GM18498 (cell line): ENCODE measurements at regions not wholly inside any gene's neighbourhood (a gene's known extent, or its start where the extent isn't known, plus 50 kb on each side); places are given as distances from the start of the nearest gene placed in this dataset.

Source experiments
- ATAC-seq: cut with Tn5 transposase; IDR thresholded peaks from one replicate; pipeline ENCODE4 v1.9.1; 2021; ENCODE audit warnings: mild to moderate bottlenecking, moderate library complexity; ENCODE audit not compliant: unreplicated experiment

DNA sequence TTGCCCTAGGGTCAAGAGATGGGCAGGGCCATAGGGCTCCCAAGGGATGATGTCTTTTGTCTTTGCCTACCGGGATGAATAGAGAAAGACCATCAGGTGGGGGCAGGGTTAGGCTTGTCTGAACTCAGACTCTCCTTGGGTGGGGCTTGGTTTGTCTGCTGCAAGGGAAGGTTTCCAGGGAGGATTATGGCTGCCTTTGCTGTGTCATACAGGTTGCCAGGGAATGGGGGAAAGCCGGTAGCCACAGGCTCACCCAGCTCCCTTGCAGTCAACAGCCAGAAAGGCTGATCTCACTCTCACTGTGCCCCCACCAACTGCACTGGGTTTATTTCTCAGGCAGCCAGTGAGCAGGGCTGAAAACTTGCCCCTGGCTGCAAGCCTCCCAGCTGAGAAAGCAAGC is 253.2 kb downstream of the POLR1F start:
- no peak for ATAC-seq

DNA sequence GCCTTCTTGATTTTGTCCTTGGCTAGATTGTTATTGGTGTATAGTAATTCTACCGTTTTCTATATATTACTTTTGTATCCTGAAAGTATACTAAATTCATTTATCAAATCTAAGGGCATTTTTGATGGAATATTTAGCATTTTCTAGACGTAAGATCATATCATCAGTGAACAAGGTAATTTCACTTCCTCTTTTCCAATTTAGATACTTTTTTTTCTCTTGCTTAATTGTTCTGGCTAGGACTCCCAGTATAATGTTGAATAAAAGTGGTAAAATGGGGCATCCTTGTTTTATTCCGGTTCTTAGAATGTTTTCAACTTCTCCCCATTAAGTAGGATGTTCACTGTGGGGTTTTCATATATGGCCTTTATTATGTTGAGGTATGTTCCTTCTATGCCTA is 260.7 kb downstream of the POLR1F start:
- no peak for ATAC-seq

DNA sequence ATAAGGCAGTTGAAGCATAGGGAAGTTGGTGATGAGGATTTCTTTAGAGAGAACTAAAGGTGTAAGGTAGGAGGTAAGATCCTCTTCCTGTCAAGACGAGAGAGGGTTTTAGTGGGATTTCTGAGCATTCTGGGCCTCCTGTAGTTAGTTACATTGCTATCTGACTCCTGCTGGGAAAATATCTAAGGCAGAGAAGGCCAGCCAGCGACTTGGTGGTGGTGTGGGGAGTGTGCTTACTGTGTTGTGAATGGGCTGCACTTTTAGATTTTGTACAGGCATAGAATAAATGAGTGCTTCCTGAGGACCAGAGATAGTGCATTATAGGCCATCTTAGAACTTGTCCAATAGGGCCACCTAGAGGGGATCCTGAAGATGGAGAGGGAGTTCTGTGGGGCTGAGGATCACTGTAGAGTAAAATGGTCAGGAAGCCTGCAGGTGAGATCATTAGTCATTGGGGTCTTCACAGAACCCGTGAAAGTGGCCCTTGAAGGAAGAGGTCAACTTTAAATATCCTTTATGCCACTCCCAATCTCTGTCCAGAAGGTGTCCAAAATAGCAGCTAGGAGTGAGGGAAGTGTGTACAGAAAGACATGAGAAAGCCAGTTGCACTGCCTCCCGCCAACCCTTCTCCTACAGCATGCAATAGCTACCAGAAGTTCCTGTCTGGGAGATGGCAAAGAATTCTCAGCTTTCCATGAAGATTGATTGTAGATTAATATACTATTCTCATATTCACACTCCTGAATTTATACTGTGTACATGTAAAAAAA is 266.6 kb downstream of the POLR1F start:
- ATAC-seq, result peak; percentile 54

DNA sequence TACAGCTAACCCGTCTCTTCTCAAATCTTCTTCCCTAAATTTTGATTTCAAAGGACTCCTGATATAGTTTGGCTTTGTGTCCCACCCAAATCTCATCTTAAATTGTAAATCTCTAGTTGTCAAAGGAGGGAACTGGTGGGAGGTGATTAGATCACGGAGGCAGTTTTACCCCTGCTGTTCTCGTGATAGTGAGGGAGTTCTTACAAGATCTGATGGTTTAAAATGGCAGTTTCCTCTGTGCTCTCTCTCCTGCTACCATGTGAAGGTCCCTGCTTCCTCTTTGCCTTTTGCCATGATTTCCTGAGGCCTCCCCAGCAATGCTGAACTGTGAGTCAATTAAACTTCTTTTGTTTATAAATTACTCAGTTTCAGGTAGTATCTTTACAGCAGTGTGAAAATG is 269.3 kb downstream of the POLR1F start:
- no peak for ATAC-seq

DNA sequence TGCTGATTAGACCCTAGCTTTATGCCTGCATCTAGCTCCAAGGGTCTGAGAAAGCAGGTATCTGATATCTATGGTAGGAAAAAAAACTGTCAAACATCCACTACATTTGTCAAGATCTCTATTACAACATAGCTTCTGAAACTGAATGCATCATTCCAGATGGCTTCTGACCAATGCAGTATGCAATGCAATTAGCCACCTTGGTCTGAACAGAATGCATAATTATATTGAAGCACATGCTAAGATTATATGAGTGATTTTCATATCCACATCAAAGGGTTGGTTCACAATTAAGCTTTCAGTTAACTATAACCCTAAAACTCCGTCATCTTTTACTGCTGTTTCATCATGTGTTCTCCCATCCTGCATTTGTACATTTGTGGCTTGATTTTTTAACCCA is 271.4 kb downstream of the POLR1F start:
- no peak for ATAC-seq

DNA sequence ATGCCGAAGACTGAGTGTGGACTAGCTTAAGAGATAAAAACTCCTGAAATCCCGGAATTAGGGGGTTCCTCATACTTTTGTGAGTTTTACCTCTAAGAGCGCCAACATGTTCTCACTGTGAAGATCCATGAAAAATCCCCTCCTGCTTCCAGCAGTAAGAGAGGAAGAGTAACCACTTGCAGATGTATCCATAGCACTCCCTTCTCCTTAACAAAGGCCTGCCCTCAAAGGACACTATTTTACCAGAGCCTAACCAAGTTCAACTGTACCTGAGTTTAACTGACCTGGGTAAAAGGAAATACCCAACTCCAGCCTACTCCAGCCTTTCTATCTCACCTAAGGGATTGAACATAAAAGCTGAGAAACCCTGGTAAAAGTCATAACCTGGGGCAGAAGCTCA is 280.9 kb downstream of the POLR1F start:
- no peak for ATAC-seq

DNA sequence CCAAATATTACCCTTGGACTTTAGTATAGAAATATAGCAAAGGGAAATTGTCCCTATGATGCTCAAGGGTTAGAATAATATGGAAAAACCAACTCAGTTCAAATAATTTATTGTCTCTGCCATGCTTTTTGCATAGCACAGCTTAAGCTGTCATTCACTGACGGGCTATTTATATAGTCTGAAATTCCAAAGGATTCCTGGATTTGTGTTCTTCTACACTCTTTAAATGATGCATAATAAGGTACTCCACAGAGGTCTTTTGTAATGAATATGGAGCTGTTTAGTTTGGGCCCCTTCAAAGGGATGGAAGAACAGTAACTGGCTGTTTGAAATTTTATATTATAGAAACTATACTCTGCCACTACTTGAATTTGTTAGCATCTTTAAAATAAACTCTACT is 276.6 kb upstream of the FERD3L start:
- ATAC-seq, result no peak

DNA sequence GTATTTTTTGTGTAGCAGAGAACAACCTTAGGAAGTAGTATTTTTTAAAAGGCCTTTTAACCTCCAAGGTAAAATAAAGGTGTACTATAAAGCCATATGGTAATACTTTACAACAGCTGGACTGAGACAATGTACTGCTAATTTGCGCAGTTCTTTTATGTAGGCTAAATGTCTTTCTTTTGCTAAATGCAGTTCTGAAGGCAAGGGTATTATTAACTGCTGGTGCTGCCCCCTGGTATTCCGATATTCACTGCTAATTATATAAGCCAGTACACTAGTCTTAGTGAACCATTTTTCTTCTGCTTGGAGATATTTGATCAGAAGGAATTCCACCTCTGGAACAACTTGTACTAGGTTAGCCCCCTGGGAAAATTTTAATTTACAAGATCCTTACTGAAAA is 272.0 kb upstream of the FERD3L start:
- ATAC-seq, result no peak

DNA sequence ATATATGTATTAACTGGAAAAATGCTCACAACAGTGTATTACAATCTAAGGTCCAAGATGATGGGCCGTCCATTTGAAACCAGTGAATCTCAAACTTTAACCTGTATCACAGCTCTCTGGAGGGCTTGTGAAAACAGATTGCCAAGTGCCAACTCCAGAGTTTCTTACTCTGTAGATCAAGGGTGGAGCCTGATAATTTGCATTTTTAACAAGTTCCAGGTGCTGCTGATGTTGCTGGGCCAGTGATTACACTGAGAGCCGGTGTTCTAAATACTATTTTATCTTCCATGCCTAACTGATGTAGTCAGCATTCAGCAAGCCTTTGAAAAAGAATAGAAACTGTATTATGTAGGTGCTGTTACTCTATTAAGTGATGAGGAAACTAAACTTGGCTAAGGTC is 269.9 kb upstream of the FERD3L start:
- no peak for ATAC-seq

DNA sequence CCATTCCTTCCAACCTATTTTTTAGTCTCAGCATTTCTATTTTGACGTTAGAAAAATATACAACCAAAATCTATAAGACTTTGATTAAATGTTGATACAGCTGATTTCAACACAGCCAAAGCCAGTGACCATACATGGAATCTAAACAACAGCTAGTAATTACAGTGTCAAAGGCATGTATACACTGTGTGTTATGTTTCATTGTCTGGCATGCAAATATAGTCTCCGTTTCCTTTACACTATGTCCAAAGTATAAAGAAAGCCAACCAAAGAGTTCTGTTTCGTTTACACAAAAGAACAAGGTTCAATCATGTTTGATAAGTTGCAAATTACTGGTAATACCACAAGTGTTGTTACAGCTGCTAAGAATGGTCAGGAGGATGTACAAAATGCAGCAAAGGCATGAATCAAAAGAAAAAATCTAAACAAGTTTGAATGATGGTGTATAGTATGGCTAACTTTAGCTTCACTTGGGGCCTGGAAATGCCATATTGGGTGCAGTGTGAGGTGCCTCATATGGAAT is 268.3 kb upstream of the FERD3L start:
- ATAC-seq, result no peak

DNA sequence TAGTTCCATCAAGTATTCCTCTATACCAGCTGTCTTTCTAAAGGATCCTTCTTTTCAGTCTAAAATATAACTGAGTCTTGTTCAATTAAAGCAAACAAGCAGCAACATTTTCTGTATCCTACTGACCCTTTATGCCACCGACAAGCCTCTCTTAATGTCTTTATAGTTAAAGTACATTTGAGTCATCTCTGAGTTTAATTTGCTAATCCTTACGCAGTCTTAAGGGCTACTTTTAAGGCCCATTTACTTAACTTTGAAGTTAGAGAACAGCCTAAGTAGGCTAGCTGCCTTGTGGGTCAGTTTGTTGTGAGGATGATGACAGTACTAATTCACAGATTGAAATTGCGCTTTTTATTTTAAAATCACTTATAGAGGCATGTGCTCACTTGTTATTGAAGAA is 265.5 kb upstream of the FERD3L start:
- no peak for ATAC-seq

DNA sequence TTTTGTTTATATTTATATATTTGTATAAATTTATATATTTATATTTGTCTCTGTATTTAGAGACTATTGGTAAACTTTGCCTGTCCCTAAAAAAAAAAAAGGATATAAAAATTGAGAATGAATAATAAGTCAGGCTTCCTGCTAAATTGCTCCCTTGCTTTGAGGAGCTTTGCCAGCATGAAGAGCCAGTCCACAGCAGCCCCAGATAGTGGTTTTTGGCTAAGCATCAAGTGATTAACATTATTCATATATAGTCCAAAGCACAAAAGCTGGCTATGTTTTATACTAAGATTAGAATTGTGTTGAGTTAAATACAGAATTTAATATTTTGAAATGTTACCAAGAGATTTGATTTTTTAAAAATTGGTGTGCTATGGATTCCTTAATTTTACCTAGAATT is 264.9 kb upstream of the FERD3L start:
- ATAC-seq, result no peak

DNA sequence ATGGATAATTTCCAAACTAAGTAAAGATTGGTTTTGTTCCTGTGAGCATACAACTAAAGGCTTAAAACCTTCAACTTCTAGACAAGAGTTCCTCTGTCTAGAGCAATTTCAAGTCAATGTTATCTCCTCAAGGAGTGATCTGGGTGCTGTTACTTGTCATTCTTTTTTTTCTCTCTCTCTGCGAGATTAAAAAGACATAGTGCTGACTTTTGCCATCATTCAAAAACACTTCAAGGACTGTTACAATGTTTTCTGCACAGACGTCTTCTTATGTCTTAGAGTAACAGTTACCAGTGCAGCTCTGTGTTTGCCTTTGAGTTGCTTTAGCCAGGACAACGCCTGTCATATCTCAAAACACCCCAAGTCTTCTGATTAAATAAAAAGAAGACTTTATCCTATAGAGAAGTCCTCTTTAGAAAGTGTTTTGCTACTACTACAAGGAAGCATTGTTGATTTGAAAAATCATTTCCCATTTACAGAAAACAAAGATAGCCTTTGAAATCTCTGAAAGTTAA is 263.5 kb upstream of the FERD3L start:
- ATAC-seq, result no peak

DNA sequence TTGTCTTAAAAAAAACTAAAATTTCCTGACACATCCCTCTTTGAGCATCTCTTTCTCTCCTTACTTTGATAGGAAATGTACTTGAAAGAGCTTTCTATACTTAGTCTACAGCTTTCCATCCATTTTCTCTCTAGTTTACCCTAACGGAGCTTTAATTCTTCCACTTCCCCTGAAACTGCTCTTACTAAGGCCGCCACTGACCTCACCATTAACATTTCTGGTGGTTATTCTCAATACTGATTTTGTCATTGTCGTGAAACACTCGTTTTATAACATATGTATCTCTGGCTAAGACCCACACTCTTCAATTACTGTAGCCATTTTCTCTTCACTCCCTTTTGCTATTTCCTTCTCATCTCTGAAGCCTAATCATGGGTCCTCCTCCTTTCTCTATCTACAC is 262.0 kb upstream of the FERD3L start:
- ATAC-seq, result no peak

DNA sequence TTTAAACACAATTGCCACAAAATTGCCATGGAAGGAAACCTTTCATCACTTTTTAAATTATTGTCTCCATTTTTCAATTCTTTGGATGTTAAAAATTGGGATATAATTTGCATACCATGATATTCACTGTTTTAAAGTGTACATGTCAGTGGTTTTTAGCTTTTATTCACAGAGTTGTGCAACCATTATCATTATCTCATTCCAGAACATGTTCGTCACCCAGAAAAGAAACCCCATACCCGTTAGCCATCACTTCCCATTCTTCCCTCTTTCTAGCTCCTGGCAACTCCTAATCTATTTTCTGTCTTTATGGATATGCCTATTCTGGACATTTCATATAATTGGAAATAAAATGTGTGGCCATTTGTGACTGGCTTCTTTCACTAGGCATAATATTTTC is 260.3 kb upstream of the FERD3L start:
- ATAC-seq, result no peak

DNA sequence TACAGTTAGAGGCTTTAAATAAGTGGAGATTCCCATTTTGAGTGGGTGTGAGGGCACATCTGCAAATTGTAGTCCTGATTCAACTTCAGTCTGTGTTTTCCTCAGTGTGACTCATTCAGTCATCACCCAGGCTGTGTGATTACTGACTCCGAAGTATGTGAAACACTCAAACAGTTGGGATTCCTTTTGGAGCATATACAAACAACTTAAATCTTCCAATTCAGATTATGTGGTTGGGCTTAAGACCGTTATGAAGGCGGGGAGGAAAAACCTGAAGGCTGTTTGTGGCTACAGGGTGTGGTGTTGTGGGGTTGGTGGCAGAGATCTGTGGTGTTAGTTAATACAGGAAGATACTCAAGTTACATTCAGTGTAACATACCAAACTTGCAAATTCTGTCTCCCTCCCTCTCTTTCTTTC is 259.7 kb upstream of the FERD3L start:
- ATAC-seq, result no peak

DNA sequence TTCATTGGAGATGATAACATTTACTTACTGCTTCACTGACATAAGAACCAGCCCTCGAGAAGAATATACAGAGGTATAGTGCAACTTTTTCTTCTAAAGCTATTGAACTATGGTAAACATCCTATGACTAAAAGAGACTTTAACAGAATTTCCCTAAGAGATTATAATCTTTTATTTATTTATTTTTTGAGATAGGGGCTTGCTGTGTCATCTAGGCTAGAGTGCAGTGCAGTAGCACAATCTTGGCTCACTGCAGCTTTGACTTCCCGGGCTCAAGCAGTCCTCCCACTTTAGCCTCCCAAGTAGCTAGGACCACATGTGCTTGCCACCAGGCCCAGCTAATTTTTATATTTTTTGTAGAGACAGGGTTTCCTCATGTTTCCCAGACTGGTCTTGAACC is 258.5 kb upstream of the FERD3L start:
- ATAC-seq, result no peak

DNA sequence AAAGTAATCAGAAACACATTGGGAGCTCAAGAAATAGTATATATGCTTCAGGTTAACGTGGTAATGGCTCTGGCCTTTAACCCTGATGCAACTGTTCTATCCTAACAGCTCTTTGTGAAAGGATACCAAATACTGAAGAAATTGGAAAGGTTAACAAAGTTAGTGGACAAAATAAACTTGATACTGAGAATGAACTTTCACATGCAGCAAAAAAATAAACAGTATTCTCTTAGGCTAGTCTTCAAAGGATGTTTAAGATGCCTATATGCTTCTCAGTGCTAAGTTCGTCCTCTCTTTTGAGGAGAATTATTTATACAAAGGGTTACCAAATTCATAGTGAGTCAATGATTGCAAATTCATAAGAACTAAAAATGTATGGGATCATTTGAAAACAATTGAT is 256.2 kb upstream of the FERD3L start:
- no peak for ATAC-seq

DNA sequence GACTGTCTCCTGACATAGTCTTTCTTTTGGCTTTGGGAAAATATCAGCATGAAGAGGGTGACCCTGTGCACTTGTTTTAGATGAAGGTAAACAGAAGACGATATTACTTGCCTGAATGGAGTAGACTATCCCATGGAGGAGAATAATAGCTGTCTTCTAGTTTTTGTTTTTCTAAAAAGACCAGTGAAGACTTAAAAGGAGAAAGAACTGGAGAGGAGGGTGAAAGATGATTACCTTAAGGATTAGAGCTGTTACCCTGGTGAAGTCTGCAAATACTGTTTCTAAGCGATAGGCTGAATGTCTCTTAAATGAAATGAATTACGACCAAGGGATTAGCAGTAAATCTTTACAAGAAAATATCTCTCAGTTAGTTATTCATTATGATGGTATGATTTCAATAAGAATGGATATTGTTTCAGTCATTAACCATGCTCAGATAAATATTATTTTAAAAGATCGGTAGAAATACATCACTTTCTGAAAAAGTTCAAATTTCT is 255.6 kb upstream of the FERD3L start:
- no peak for ATAC-seq

DNA sequence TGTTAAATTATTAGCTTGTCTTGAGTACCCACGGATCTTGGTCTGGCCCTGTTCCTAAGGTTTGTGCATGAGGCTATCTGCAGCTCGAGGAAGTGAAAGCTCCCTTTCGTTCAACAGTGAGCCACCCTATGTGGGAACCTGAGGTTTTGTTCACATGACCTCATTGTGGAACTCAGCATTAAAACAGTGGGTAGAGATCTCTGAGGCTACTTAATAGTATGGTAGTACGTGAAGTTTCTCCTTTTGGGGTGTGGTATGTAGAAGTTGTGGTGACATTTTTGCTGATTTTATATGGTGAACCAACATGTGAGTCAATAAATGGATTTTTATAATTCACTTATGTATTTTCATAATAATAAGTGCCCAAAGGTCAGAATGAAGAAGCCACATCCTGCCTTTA is 252.7 kb upstream of the FERD3L start:
- peak; percentile 94 for ATAC-seq

DNA sequence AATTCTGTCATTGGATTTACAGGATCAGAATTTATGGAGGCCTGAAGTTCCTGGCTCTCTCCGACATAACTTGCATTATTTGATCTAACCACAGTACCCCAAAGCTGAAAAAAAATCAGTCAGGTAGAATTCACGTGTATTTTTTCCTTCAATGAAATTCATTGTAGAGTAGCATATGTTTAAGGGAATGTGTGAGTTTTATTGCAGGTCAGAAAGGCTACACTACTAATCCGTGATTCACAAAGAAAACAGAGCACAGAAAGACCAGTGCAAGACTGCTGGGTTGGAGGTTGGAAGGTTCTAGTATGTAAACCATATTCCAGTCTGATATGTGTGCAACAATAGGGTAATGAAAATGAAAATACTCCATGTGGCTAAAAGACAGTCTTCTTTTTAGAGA is 247.0 kb upstream of the FERD3L start:
- ATAC-seq, result no peak

DNA sequence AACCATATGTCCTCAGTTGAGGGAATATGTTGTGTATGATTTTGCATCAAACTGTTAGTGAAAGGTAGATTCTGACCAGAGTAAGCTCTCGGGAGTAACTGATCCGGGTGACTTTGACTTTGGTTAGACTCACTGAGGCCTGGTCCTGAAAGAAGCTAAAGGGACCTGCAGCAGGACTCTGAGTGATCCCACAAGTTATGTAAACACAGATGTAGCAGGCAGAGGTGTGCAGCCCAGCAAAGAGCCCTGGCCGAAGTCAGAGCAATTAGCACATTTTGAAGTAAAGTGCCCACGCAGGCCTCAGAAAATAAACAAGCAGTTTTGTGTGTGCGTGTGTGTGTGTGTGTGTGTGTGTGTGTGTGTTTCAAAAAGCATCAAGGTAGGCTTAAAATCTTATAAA is 245.6 kb upstream of the FERD3L start:
- no peak for ATAC-seq

DNA sequence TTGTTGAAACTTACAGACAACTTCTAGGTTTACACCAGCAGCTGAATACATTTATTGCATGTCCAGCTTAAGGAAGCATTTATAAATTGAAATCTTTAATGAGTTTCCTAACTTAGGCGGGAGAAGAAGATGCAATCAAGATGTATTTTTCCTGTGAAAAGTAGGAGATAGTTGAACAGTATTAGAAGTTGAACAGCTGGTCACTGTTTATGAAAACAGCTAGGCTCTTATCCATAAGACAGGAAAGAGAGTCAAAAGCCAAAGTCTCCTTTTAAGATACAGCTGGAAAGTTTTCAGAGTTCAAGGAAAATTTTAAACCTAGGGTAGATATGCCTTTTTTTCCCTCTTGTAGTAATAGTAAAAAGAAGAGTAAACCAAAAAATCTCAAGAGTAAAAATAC is 236.1 kb upstream of the FERD3L start:
- no peak for ATAC-seq
